Neural cell (in vitro differentiated cells): ENCODE measurements at regions not wholly inside any gene's neighbourhood (a gene's known extent, or its start where the extent isn't known, plus 50 kb on each side); places are given as distances from the start of the nearest gene placed in this dataset.

Experiments used
- H2AFZ ChIP-seq: fragments of 200-600, 300-800 bp; sonication (generic), shearing (Covaris generic); 2 replicates; pipeline ENCODE4 v1.6.0; 2014; ENCODE audit warnings: low read depth, mild to moderate bottlenecking, antibody characterized with exemption, low read length, moderate library complexity
- H3F3A ChIP-seq: fragments of 200-600 bp; shearing (Covaris generic); 2 replicates; pipeline ENCODE4 v1.6.1; 2016; ENCODE audit warnings: mild to moderate bottlenecking, moderate library complexity, mixed read lengths, antibody characterized with exemption, low read length; ENCODE audit not compliant: insufficient read depth, poor library complexity, severe bottlenecking
- H3K27ac ChIP-seq: fragments of 200-600, 300-800 bp; sonication (generic), shearing (Covaris generic); 2 replicates; pipeline ENCODE4 v1.5.1; 2014; ENCODE audit warnings: mild to moderate bottlenecking, low read length, moderate library complexity
- H3K27me3 ChIP-seq: fragments of 300-800, 200-600 bp; sonication (generic), shearing (Covaris generic); 2 replicates; pipeline ENCODE4 v1.6.0; 2014; ENCODE audit warnings: mild to moderate bottlenecking, low read depth, low read length, moderate library complexity; ENCODE audit not compliant: insufficient read depth
- H3K36me3 ChIP-seq: fragments of 300-800, 200-600 bp; sonication (generic), shearing (Covaris generic); 2 replicates; pipeline ENCODE4 v1.5.1; 2014; ENCODE audit warnings: mild to moderate bottlenecking, antibody characterized with exemption, low read length, moderate library complexity; ENCODE audit not compliant: insufficient read depth
- H3K4me2 ChIP-seq: fragments of 300-800, 200-600 bp; sonication (generic), shearing (Covaris generic); 2 replicates; pipeline ENCODE4 v1.6.0; 2014; ENCODE audit warnings: mild to moderate bottlenecking, low read length
- H3K4me3 ChIP-seq: fragments of 300-800, 200-600 bp; sonication (generic), shearing (Covaris generic); 2 replicates; pipeline ENCODE4 v1.5.1; 2014; ENCODE audit warnings: mild to moderate bottlenecking, low read length, moderate library complexity
- H3K79me2 ChIP-seq: fragments of 200-600 bp; shearing (Covaris generic); replicated peaks from 2 replicates; pipeline ENCODE4 v1.6.0; 2014; ENCODE audit warnings: mild to moderate bottlenecking, low read length, moderate library complexity; ENCODE audit not compliant: insufficient read depth
- H3K9ac ChIP-seq: fragments of 300-800, 200-600 bp; sonication (generic), shearing (Covaris generic); 2 replicates; pipeline ENCODE4 v1.6.1; 2016; ENCODE audit warnings: mild to moderate bottlenecking, low read length, mixed read lengths
- H3K9me2 ChIP-seq: fragments of 200-600 bp; shearing (Covaris generic); 2 replicates; pipeline ENCODE4 v1.6.1; 2016; ENCODE audit warnings: mild to moderate bottlenecking, low read length, mixed read lengths; ENCODE audit not compliant: insufficient read depth
- H3K9me3 ChIP-seq: fragments of 200-600, 300-800 bp; sonication (generic), shearing (Covaris generic); 2 replicates; pipeline ENCODE4 v1.6.1; 2016; ENCODE audit warnings: mild to moderate bottlenecking, mixed run types, low read length, moderate library complexity, mixed read lengths
- H4K20me1 ChIP-seq: fragments of 200-600 bp; shearing (Covaris generic); 2 replicates; pipeline ENCODE4 v1.6.1; 2016; ENCODE audit warnings: mild to moderate bottlenecking, mixed run types; ENCODE audit not compliant: insufficient read depth
- CTCF ChIP-seq: fragments of 450-650 bp; IDR thresholded peaks from 2 replicates; pipeline ENCODE4 v1.5.1; 2014; ENCODE audit warnings: antibody characterized with exemption, mild to moderate bottlenecking, moderate library complexity; ENCODE audit not compliant: poor library complexity, severe bottlenecking
- EP300 ChIP-seq: fragments of 450-650 bp; conservative IDR thresholded peaks from 2 replicates; pipeline ENCODE4 v1.6.1; 2014; ENCODE audit warnings: antibody characterized with exemption, mild to moderate bottlenecking, moderate library complexity; ENCODE audit not compliant: poor library complexity, severe bottlenecking
- EZH2 ChIP-seq: fragments of 200-600, 300-800 bp; shearing (Covaris generic), sonication (generic); IDR thresholded peaks from 2 replicates; pipeline ENCODE4 v1.6.1; 2014; ENCODE audit warnings: antibody characterized with exemption, low read length, borderline replicate concordance, mild to moderate bottlenecking; ENCODE audit not compliant: insufficient read depth, poor library complexity, severe bottlenecking
- MXI1 ChIP-seq: fragments of 450-650 bp; conservative IDR thresholded peaks from 2 replicates; pipeline ENCODE4 v1.6.1; 2014; ENCODE audit warnings: antibody characterized with exemption, mild to moderate bottlenecking; ENCODE audit not compliant: poor library complexity, severe bottlenecking
- POLR2AphosphoS5 ChIP-seq: IDR thresholded peaks from 2 replicates; pipeline ENCODE4 v1.6.1; 2012
- RAD21 ChIP-seq: fragments of 450-650 bp; conservative IDR thresholded peaks from 2 replicates; pipeline ENCODE4 v1.6.1; 2014; ENCODE audit warnings: antibody characterized with exemption, mild to moderate bottlenecking, moderate library complexity
- SMC3 ChIP-seq: fragments of 450-650 bp; conservative IDR thresholded peaks from 2 replicates; pipeline ENCODE4 v1.6.1; 2014; ENCODE audit warnings: antibody characterized with exemption, mild to moderate bottlenecking, moderate library complexity; ENCODE audit not compliant: poor library complexity
- TAF1 ChIP-seq: IDR thresholded peaks from 2 replicates; pipeline ENCODE4 v1.6.1; 2012; ENCODE audit warnings: low read depth
- TF ChIP-seq, protein P1 (sequence below): IDR thresholded peaks from 2 replicates; pipeline ENCODE4 v1.6.1; 2012; ENCODE audit warnings: borderline replicate concordance

DNA sequence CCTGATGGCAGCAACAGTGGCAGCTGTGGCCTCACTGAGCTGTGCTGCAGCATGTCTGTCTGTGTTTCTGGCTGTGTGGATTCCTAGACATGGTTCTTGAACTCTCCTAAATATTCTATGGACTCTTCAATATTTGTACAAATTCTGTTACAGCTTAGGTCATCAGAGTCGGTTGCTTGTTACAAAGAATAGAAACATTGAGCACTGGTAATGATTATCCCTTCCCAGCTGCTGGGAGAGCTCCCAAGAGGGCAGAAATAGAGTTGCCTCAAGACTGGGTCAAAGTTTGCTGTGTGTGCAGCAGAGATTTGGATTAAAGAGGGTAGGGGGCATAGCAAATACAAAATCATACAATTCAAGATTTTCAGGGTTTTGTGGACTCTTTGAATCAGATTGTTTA, 337.1 kb upstream of the AKR1E2 start:
- H2AFZ ChIP-seq: no peak overlapping the region
- H3K4me3 ChIP-seq: no peak overlapping the region
- H3K27me3 ChIP-seq: no peaks in the 10 kb centered on the region
- no peaks in the 10 kb centered on the region for H3K9me2 ChIP-seq
- TF ChIP-seq EZH2 (no peak), CTCF (no peak), MXI1 (no peak), TAF1 (no peak), EP300 (no peak), RAD21 (no peak), SMC3 (no peak), POLR2AphosphoS5 (no peak)
- TF ChIP-seq, protein P1, sequence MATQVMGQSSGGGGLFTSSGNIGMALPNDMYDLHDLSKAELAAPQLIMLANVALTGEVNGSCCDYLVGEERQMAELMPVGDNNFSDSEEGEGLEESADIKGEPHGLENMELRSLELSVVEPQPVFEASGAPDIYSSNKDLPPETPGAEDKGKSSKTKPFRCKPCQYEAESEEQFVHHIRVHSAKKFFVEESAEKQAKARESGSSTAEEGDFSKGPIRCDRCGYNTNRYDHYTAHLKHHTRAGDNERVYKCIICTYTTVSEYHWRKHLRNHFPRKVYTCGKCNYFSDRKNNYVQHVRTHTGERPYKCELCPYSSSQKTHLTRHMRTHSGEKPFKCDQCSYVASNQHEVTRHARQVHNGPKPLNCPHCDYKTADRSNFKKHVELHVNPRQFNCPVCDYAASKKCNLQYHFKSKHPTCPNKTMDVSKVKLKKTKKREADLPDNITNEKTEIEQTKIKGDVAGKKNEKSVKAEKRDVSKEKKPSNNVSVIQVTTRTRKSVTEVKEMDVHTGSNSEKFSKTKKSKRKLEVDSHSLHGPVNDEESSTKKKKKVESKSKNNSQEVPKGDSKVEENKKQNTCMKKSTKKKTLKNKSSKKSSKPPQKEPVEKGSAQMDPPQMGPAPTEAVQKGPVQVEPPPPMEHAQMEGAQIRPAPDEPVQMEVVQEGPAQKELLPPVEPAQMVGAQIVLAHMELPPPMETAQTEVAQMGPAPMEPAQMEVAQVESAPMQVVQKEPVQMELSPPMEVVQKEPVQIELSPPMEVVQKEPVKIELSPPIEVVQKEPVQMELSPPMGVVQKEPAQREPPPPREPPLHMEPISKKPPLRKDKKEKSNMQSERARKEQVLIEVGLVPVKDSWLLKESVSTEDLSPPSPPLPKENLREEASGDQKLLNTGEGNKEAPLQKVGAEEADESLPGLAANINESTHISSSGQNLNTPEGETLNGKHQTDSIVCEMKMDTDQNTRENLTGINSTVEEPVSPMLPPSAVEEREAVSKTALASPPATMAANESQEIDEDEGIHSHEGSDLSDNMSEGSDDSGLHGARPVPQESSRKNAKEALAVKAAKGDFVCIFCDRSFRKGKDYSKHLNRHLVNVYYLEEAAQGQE: no peak
- H3K79me2 ChIP-seq: no peaks in the 10 kb centered on the region
- no peaks in the 10 kb centered on the region for H3F3A ChIP-seq
- no peaks in the 10 kb centered on the region for H3K36me3 ChIP-seq
- no peaks in the 10 kb centered on the region for H3K9me3 ChIP-seq
- H4K20me1 ChIP-seq: no peaks in the 10 kb centered on the region
- H3K9ac ChIP-seq: no peak overlapping the region
- H3K4me2 ChIP-seq: no peak overlapping the region
- no peak overlapping the region for H3K27ac ChIP-seq

GRCh38 chr10:4485636-4486035, 340.4 kb upstream of the AKR1E2 start:
- Histone ChIP-seq H3K9ac (no peak overlapping the region), H3F3A (no peaks in the 10 kb centered on the region), H3K27ac (no peak overlapping the region), H3K4me2 (no peak overlapping the region), H4K20me1 (no peaks in the 10 kb centered on the region), H3K9me3 (no peaks in the 10 kb centered on the region), H3K9me2 (no peaks in the 10 kb centered on the region), H3K79me2 (no peaks in the 10 kb centered on the region), H3K4me3 (no peak overlapping the region), H3K36me3 (no peaks in the 10 kb centered on the region), H2AFZ (no peak overlapping the region), H3K27me3 (no peaks in the 10 kb centered on the region)
- TF ChIP-seq SMC3: no peak
- TF ChIP-seq MXI1: no peak
- no peak for TF ChIP-seq EP300
- no peak for TF ChIP-seq TAF1
- TF ChIP-seq, protein P1: no peak
- no peak for TF ChIP-seq EZH2
- no peak for TF ChIP-seq RAD21
- no peak for TF ChIP-seq CTCF
- no peak for TF ChIP-seq POLR2AphosphoS5
